ENCODE measurements at regions not wholly inside any gene's neighbourhood (a gene's known extent, or its start where the extent isn't known, plus 50 kb on each side); places are given as distances from the start of the nearest gene placed in this dataset.

DNA sequence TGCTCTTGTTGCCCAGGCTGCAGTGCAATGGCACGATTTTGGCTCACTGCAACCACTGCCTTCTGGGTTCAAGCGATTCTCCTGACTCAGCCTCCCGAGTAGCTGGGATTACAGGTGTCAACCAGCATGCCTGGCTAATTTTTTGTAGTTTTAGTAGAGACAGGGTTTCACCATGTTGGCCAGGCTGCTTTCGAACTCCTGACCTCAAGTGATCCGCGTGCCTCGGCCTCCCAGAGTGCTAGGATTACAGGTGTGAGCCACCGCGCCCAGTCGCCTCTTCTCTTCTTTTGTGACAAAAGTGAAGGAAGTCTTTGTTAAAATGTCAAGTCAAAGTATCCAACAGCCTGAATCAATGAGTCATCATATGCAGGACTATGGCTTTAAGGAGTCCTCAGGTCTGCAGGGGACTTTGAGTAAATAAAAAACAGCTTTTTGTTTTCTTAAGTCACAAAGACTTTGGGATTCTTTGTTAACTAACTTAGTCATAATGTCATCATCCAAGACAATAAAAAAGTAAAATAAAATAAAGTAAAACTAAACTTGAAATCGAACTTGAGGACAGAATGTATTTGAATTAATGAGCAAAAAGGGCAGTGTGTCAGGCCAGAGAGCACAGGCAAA is 1153.2 kb downstream of the SUCLG1 start:
- TF ChIP-seq, protein P1, sequence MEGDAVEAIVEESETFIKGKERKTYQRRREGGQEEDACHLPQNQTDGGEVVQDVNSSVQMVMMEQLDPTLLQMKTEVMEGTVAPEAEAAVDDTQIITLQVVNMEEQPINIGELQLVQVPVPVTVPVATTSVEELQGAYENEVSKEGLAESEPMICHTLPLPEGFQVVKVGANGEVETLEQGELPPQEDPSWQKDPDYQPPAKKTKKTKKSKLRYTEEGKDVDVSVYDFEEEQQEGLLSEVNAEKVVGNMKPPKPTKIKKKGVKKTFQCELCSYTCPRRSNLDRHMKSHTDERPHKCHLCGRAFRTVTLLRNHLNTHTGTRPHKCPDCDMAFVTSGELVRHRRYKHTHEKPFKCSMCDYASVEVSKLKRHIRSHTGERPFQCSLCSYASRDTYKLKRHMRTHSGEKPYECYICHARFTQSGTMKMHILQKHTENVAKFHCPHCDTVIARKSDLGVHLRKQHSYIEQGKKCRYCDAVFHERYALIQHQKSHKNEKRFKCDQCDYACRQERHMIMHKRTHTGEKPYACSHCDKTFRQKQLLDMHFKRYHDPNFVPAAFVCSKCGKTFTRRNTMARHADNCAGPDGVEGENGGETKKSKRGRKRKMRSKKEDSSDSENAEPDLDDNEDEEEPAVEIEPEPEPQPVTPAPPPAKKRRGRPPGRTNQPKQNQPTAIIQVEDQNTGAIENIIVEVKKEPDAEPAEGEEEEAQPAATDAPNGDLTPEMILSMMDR (conservative IDR thresholded peaks at IDR 0.05; ENCODE audit: low read depth, low read length), result no peak
- TF ChIP-seq EZH2phosphoT487 (IDR thresholded peaks at IDR 0.05; ENCODE audit: borderline replicate concordance, low read length) (no peak), EZH2 (IDR thresholded peaks at IDR 0.05; ENCODE audit: low read length, unreplicated experiment) (no peak)
